GM23338 (cell line): ENCODE measurements at regions not wholly inside any gene's neighbourhood (a gene's known extent, or its start where the extent isn't known, plus 50 kb on each side); places are given as distances from the start of the nearest gene placed in this dataset.

ENCODE experiments used
- CREB1 ChIP-seq: fragments of 250-450 bp; sonication (Bioruptor Pico); IDR thresholded peaks from 2 replicates; pipeline ENCODE4 v1.5.0; 2020; ENCODE audit warnings: low read depth, mild to moderate bottlenecking, moderate library complexity
- CTCF ChIP-seq, 2 experiments: fragments of 200-600 bp in 1 of 2; sonication (generic) in 1 of 2; conservative IDR thresholded peaks; 2 replicates each; pipeline versions ENCODE4 v1.5.1 to v1.6.1; 2016 to 2017; ENCODE audit warnings: antibody characterized with exemption in 2 of 2, low read depth in 2 of 2, mild to moderate bottlenecking in 2 of 2, moderate library complexity in 1 of 2
- EZH2 ChIP-seq: fragments of 200-600 bp; sonication (generic); IDR thresholded peaks from one replicate; pipeline ENCODE4 v1.8.0; 2017; ENCODE audit warnings: antibody characterized with exemption, mild to moderate bottlenecking, low read depth; ENCODE audit not compliant: unreplicated experiment
- EZH2phosphoT487 ChIP-seq: fragments of 200-600 bp; sonication (generic); IDR thresholded peaks from one replicate; pipeline ENCODE4 v1.8.1; 2018; ENCODE audit warnings: antibody characterized with exemption; ENCODE audit not compliant: unreplicated experiment
- JUNB ChIP-seq: IDR thresholded peaks from one replicate; pipeline ENCODE4 v1.6.1; 2016; ENCODE audit warnings: antibody characterized with exemption; ENCODE audit not compliant: unreplicated experiment
- POLR2AphosphoS5 ChIP-seq: IDR thresholded peaks from 2 replicates; pipeline ENCODE4 v1.6.1; 2016; ENCODE audit warnings: antibody characterized with exemption, low read depth
- STAT1 ChIP-seq: IDR thresholded peaks from one replicate; pipeline ENCODE4 v1.6.1; 2016; ENCODE audit warnings: antibody characterized with exemption; ENCODE audit not compliant: unreplicated experiment
- ZNF114 ChIP-seq: fragments of 250-450 bp; sonication (Bioruptor Pico); IDR thresholded peaks from 2 replicates; pipeline ENCODE4 v1.5.0; 2020; ENCODE audit warnings: mild to moderate bottlenecking, moderate library complexity

GRCh38 chrX:16376056-16376455 is 208.8 kb downstream of the MAGEB17 start:
- TF ChIP-seq EZH2phosphoT487 = no peak
- no peak for TF ChIP-seq CTCF (conservative IDR thresholded peaks at IDR 0.05; ENCODE audit: low read depth in 2 of 2)
- no peak for TF ChIP-seq POLR2AphosphoS5
- TF ChIP-seq CREB1 = no peak
- TF ChIP-seq ZNF114 (CRISPR knock-in tag) = no peak
- no peak for TF ChIP-seq EZH2
- TF ChIP-seq JUNB = no peak
- TF ChIP-seq STAT1 = no peak
